A549 (cell line): ENCODE measurements at regions not wholly inside any gene's neighbourhood (a gene's known extent, or its start where the extent isn't known, plus 50 kb on each side); places are given as distances from the start of the nearest gene placed in this dataset.

Experiments
- ATAC-seq, 2 experiments: fragments of 200-7000 bp in 1 of 2; fragments of >200 bp in 1 of 2; cut with Nextera tagmentation in 1 of 2; cut with Tn5 transposase in 1 of 2; 3 replicates each; pipeline versions ENCODE4 v1.8.0 to v1.9.1; 2018 to 2020; ENCODE audit warnings: mild to moderate bottlenecking in 1 of 2, moderate library complexity in 1 of 2
- CTCF ChIA-PET: fragments of 300-600 bp; sonication (Branson Sonifier 250); formaldehyde crosslinking; extraction: SDS; loops from one replicate; lab custom pipeline; 2021; ENCODE audit warnings: antibody characterized with exemption, inconsistent platforms; lab: Yijun Ruan, JAX
- POLR2A ChIA-PET: fragments of 350-600 bp; formaldehyde crosslinking; extraction: SDS; loops from one replicate; lab custom pipeline; 2021; ENCODE audit warnings: antibody characterized with exemption, inconsistent platforms; lab: Yijun Ruan, JAX
- DNase-seq, 2 experiments: peaks; one replicate each; pipeline versions ENCODE4 v3.0.0 to v3.0.0-alpha.2; 2011 to 2016; ENCODE audit warnings: low read depth in 1 of 2, low spot score in 1 of 2
- FAIRE-seq: peaks from 2 replicates; lab custom pipeline; 2011; peaks lifted over from hg19 to GRCh38; lab: Jason Lieb, UNC
- H3K27ac ChIP-seq, 2 experiments: fragments of >200 bp; sonication (Bioruptor Twin); formaldehyde crosslinking; 3 replicates each; pipeline ENCODE4 v1.5.1; 2016 to 2017
- H3K4me1 ChIP-seq: fragments of >200 bp; sonication (Bioruptor Twin); formaldehyde crosslinking; 3 replicates; pipeline ENCODE4 v1.6.1; 2016
- H3K4me2 ChIP-seq: fragments of >200 bp; sonication (Bioruptor Twin); formaldehyde crosslinking; 3 replicates; pipeline ENCODE4 v1.6.1; 2016
- H3K4me3 ChIP-seq: fragments of >200 bp; sonication (Bioruptor Twin); formaldehyde crosslinking; 3 replicates; pipeline ENCODE4 v1.5.1; 2016
- H3K9me3 ChIP-seq: fragments of >200 bp; sonication (Bioruptor Twin); formaldehyde crosslinking; 3 replicates; pipeline ENCODE4 v1.6.1; 2016
- BCL3 ChIP-seq: fragments of >200 bp; sonication (Bioruptor Twin); formaldehyde crosslinking; IDR thresholded peaks from 3 replicates; pipeline ENCODE4 v1.6.1; 2016
- BHLHE40 ChIP-seq: IDR thresholded peaks from 2 replicates; pipeline ENCODE4 v1.6.1; 2012; ENCODE audit warnings: low read depth, low read length, inconsistent platforms
- CBX2 ChIP-seq: fragments of 200-600 bp; sonication (generic); IDR thresholded peaks from 2 replicates; pipeline ENCODE4 v1.6.1; 2016; ENCODE audit warnings: low read depth, mild to moderate bottlenecking, borderline replicate concordance
- CBX8 ChIP-seq: fragments of 200-600 bp; sonication (generic); IDR thresholded peaks from 2 replicates; pipeline ENCODE4 v1.6.1; 2016
- CEBPB ChIP-seq, 2 experiments: fragments of >200 bp in 1 of 2; sonication (Bioruptor Twin) in 1 of 2; formaldehyde crosslinking in 1 of 2; IDR thresholded peaks; 2 replicates each; pipeline ENCODE4 v1.6.1; 2012 to 2016
- CHD2 ChIP-seq: fragments of 150-350 bp; IDR thresholded peaks from 2 replicates; pipeline ENCODE4 v1.6.1; 2014; ENCODE audit warnings: low read length; ENCODE audit not compliant: partially characterized antibody
- CHD4 ChIP-seq: fragments of 200-600 bp; sonication (generic); IDR thresholded peaks from 2 replicates; pipeline ENCODE4 v1.6.1; 2016; ENCODE audit warnings: antibody characterized with exemption, mild to moderate bottlenecking, borderline replicate concordance
- E2F6 ChIP-seq: IDR thresholded peaks from 2 replicates; pipeline ENCODE4 v1.6.1; 2012; ENCODE audit warnings: low read depth, borderline replicate concordance
- EHF ChIP-seq: fragments of 250-450 bp; sonication (Bioruptor Pico); IDR thresholded peaks from 2 replicates; pipeline ENCODE4 v1.5.0; 2020; ENCODE audit warnings: mild to moderate bottlenecking
- EHMT2 ChIP-seq: fragments of 200-600 bp; sonication (generic); IDR thresholded peaks from 2 replicates; pipeline ENCODE4 v1.6.1; 2016; ENCODE audit warnings: antibody characterized with exemption, low read depth, mild to moderate bottlenecking, moderate library complexity
- ELK1 ChIP-seq: fragments of 150-350 bp; IDR thresholded peaks from 2 replicates; pipeline ENCODE4 v1.6.1; 2014; ENCODE audit warnings: low read depth, mild to moderate bottlenecking, low read length
- FOSL2 ChIP-seq, 2 experiments: fragments of 450-650 bp in 1 of 2; fragments of >200 bp in 1 of 2; sonication (Bioruptor Twin) in 1 of 2; formaldehyde crosslinking; IDR thresholded peaks; 2 replicates each; pipeline versions ENCODE4 v1.5.0 to v1.6.1; 2016 to 2020; ENCODE audit warnings: mild to moderate bottlenecking in 1 of 2, moderate library complexity in 1 of 2
- FOXS1 ChIP-seq: fragments of 250-450 bp; sonication (Bioruptor Pico); IDR thresholded peaks from 2 replicates; pipeline ENCODE4 v1.5.0; 2020; ENCODE audit warnings: mild to moderate bottlenecking, moderate library complexity
- GATA3 ChIP-seq: IDR thresholded peaks from 2 replicates; pipeline ENCODE4 v1.6.1; 2012; ENCODE audit warnings: borderline replicate concordance
- HDAC2 ChIP-seq: fragments of 200-600 bp; sonication (generic); IDR thresholded peaks from 2 replicates; pipeline ENCODE4 v1.6.1; 2016
- HES2 ChIP-seq: fragments of >200 bp; sonication (Bioruptor Twin); formaldehyde crosslinking; IDR thresholded peaks from 2 replicates; pipeline ENCODE4 v1.6.1; 2016
- HEYL ChIP-seq: fragments of 250-450 bp; sonication (Bioruptor Pico); IDR thresholded peaks from 2 replicates; pipeline ENCODE4 v1.8.0; 2021; ENCODE audit warnings: mild to moderate bottlenecking, moderate library complexity
- HOXA7 ChIP-seq: fragments of 250-450 bp; sonication (Bioruptor Pico); IDR thresholded peaks from 2 replicates; pipeline ENCODE4 v1.5.0; 2020; ENCODE audit warnings: mild to moderate bottlenecking, moderate library complexity
- HOXB13 ChIP-seq: fragments of 250-450 bp; sonication (Bioruptor Pico); IDR thresholded peaks from 2 replicates; pipeline ENCODE4 v1.5.0; 2020; ENCODE audit warnings: low read depth, mild to moderate bottlenecking, moderate library complexity
- JUN ChIP-seq, 2 experiments: fragments of >200 bp; sonication (Bioruptor Twin); formaldehyde crosslinking; IDR thresholded peaks; 2 replicates in 1 of 2; 3 replicates in 1 of 2; pipeline ENCODE4 v1.6.1; 2016 to 2017
- JUNB ChIP-seq: fragments of >200 bp; sonication (Bioruptor Twin); formaldehyde crosslinking; IDR thresholded peaks from 2 replicates; pipeline ENCODE4 v1.6.1; 2016
- KDM1A ChIP-seq: fragments of 200-600 bp; sonication (generic); IDR thresholded peaks from 2 replicates; pipeline ENCODE4 v1.6.1; 2016; ENCODE audit warnings: low read depth, mild to moderate bottlenecking
- KDM5A ChIP-seq: fragments of 200-600 bp; sonication (generic); IDR thresholded peaks from 2 replicates; pipeline ENCODE4 v1.6.1; 2016; ENCODE audit warnings: antibody characterized with exemption, mild to moderate bottlenecking
- MAFK ChIP-seq: fragments of 450-650 bp; IDR thresholded peaks from 2 replicates; pipeline ENCODE4 v1.6.1; 2014; ENCODE audit not compliant: partially characterized antibody
- MAX ChIP-seq: IDR thresholded peaks from 2 replicates; pipeline ENCODE4 v1.6.1; 2012
- MAZ ChIP-seq: fragments of 150-350 bp; IDR thresholded peaks from 2 replicates; pipeline ENCODE4 v1.6.1; 2014; ENCODE audit warnings: antibody characterized with exemption, low read depth, low read length, borderline replicate concordance
- MYC ChIP-seq: IDR thresholded peaks from 2 replicates; pipeline ENCODE4 v1.6.1; 2012; ENCODE audit warnings: mild to moderate bottlenecking, inconsistent platforms, low read length, improper control_type of control experiment, borderline replicate concordance
- NFE2L2 ChIP-seq: fragments of 150-350 bp; conservative IDR thresholded peaks from 2 replicates; pipeline ENCODE4 v1.6.1; 2014; ENCODE audit warnings: low read length
- NR3C1 ChIP-seq: fragments of >200 bp; sonication (Bioruptor Twin); formaldehyde crosslinking; IDR thresholded peaks from 3 replicates; pipeline ENCODE4 v1.6.1; 2017
- PBX3 ChIP-seq: IDR thresholded peaks from 2 replicates; pipeline ENCODE4 v1.6.1; 2012
- POLR2AphosphoS2 ChIP-seq: conservative IDR thresholded peaks from 2 replicates; pipeline ENCODE4 v1.6.1; 2012; ENCODE audit warnings: low read length, improper control_type of control experiment, inconsistent platforms
- RARB ChIP-seq: fragments of 250-450 bp; sonication (Bioruptor Pico); IDR thresholded peaks from 2 replicates; pipeline ENCODE4 v1.8.0; 2021; ENCODE audit warnings: mild to moderate bottlenecking, moderate library complexity
- REST ChIP-seq: fragments of 200-600 bp; sonication (generic); IDR thresholded peaks from 2 replicates; pipeline ENCODE4 v1.6.1; 2016; ENCODE audit warnings: antibody characterized with exemption, mild to moderate bottlenecking, moderate library complexity
- RNF2 ChIP-seq: fragments of 200-600 bp; sonication (generic); IDR thresholded peaks from 2 replicates; pipeline ENCODE4 v1.6.1; 2016; ENCODE audit warnings: low read depth, mild to moderate bottlenecking, antibody characterized with exemption, moderate library complexity, borderline replicate concordance
- TP53 ChIP-seq: fragments of 250-450 bp; sonication (Bioruptor Pico); IDR thresholded peaks from 2 replicates; pipeline ENCODE4 v1.5.0; 2021; ENCODE audit warnings: mild to moderate bottlenecking, moderate library complexity
- ZNF302 ChIP-seq: fragments of 250-450 bp; sonication (Bioruptor Pico); IDR thresholded peaks from 2 replicates; pipeline ENCODE4 v1.9.0; 2021; ENCODE audit warnings: inconsistent platforms, mild to moderate bottlenecking, moderate library complexity
- ZSCAN20 ChIP-seq: fragments of 250-450 bp; sonication (Bioruptor Pico); IDR thresholded peaks from 2 replicates; pipeline ENCODE4 v1.8.0; 2022; ENCODE audit warnings: mild to moderate bottlenecking, moderate library complexity
- WGBS: methylation state at CpG from one replicate; pipeline ENCODE4 v1.1.6; 2017; ENCODE audit errors: missing lambda C conversion rate; 5-methylcytosine and 5-hydroxymethylcytosine counted together

- POLR2A ChIA-PET = no interaction called here
- WGBS = 3% methylated on average over 2 of the region's 2 CpGs
- DNase-seq = peak in 1 of 2 experiments; percentile 88
- Histone ChIP-seq H3K4me3 (no peak overlapping the region), H3K4me2 (peak overlapping the region; percentile 69), H3K4me1 (peaks cover 43% of the 10 kb centered on the region), H3K27ac (peak overlapping the region; percentile 72 to 83), H3K9me3 (no peaks in the 10 kb centered on the region)
- FAIRE-seq = no peak
- CTCF ChIA-PET = no interaction called here
- peak; percentile 64 to 88; a peak in 3 of 6 replicates for ATAC-seq
- TF ChIP-seq KDM1A (no peak), CHD2 (no peak), REST (no peak), TP53 (CRISPR knock-in tag) (no peak), MAX (no peak), JUN (IDR thresholded peaks at IDR 0.05) (0 out of 5 replicates have a peak, but pooled peaks of 1 of the 2 experiments have one; percentile 47), HOXB13 (no peak), ZNF302 (no peak), FOSL2 (IDR thresholded peaks at IDR 0.05) (no peak), FOSL2 (CRISPR knock-in tag; IDR thresholded peaks at IDR 0.05) (peak; percentile 73), CBX8 (no peak), NR3C1 (no peak), ZSCAN20 (CRISPR knock-in tag) (no peak), POLR2AphosphoS2 (no peak), HEYL (CRISPR knock-in tag) (no peak), CHD4 (no peak), BCL3 (0 out of 3 replicates have a peak, but pooled peaks have one; percentile 54), HDAC2 (no peak), FOXS1 (CRISPR knock-in tag) (no peak), RARB (CRISPR knock-in tag) (no peak), MAFK (no peak), HOXA7 (CRISPR knock-in tag) (no peak), KDM5A (no peak), EHMT2 (no peak), MYC (no peak), BHLHE40 (no peak), PBX3 (no peak), CBX2 (no peak), RNF2 (no peak), ELK1 (no peak), CEBPB (IDR thresholded peaks at IDR 0.05) (peak; percentile 52 to 69; a peak in 3 of 4 replicates), JUNB (peak; percentile 69), NFE2L2 (no peak), E2F6 (no peak), MAZ (no peak), GATA3 (peak; percentile 89), EHF (CRISPR knock-in tag) (no peak), HES2 (no peak)
Observed at GRCh38 chr2:107013884-107014283, 127.9 kb upstream of the ST6GAL2 start.
